D341Med (cell line): ENCODE measurements at regions not wholly inside any gene's neighbourhood (a gene's known extent, or its start where the extent isn't known, plus 50 kb on each side); places are given as distances from the start of the nearest gene placed in this dataset.

Experiments
- DNase-seq: peaks from one replicate; pipeline ENCODE4 v3.0.0; 2012; ENCODE audit warnings: low spot score

DNA sequence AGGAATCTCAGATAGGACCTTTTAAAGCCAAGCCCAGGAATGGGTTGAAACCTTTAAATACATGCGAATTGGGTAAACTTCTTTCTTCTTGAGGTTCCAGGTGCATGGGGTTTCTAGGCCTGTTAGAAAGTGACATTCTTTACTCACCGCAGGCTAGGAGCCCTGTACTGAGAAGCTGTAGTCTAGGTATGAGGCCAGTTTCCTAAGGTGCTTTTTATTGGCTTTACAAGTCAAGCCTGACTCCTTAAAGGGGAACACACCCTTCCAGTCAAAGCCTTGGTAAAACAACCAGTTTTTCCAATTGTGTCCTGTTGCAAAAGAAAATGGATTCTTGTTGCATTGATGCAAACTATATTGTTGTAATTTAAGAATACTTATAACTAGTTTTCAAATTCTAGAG lies 76.1 kb upstream of the ATP11B start:
- DNase-seq = no peak

DNA sequence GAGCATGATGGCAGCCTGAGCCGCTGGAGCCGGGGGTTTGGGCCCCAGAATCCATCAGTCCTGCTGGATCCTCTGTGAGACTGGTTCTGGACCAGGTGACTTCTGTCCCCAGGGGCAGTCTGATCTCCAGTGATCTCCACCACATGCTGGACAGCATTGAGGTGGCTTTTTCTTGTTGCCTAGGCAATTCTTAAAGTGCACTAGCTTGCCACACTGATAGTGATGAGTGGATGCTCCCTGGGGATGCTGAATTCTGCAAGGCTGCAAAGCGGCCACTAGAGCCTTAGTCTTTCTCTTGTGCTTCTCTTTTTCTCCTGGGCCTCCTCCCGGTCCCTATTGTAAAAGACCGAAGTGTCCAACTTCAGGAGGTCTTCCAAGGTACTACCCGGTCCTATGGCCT lies 70.4 kb upstream of the ATP11B start:
- no peak for DNase-seq

DNA sequence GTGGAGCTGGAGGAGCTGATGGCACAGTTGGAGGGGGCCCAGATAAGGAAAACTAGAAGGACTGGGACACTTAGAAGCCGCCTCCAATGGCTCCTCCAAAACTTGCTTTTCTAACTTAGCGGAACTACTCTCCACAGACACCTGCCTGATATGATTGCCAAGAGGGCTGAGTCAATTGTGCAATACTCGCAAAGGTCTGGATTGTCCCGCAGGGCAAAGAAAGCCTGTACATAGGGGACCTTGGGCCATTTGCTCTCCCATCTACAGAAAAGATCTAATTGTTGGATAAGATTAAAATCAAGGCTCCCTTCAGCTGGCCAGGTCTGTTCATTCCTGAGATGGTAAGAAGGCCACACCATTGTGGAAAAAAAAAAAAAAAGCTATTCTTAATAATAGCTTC lies 69.7 kb upstream of the ATP11B start:
- no peak for DNase-seq

DNA sequence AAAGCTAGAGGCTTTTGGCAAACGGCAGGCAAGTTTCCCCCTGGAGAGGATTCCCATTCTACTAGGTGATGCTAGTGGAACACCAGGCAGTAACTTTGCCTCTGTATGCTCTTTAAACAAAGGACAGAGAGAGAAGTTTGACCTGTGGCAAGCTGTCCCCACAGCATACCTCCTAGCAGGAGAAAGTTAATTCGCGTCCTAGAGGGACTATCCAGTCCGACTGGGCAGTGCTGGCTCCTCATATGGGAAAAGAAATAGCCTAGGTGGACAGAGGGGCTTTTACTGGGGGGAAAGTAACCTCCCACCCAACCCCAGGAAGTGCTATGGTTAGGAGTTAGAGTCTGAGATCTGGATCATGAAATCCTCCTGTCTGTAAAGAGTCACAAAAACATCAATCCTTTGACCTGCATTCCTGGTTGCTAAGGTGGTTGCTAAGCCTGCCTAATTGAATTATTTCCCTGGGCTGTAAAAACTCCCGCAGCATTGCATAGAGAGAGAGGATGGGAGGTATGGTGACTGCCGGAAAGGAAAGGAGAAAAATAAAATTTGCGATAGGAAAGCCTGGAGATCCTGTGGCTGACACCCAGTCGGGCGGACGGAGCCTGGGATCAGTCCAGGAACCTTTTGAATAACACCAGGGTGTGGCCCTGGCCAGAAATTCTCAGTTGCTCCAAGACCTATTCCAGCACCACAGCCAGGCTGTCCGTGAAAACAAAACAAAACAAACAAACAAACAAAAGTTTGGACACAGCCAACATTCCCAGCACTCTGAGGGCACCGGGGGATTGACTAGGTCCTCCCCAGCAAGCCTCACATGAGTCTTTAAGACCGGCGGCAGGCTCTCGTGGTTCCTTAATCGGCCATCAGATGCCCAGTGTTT lies 67.7 kb upstream of the ATP11B start:
- no peak for DNase-seq

DNA sequence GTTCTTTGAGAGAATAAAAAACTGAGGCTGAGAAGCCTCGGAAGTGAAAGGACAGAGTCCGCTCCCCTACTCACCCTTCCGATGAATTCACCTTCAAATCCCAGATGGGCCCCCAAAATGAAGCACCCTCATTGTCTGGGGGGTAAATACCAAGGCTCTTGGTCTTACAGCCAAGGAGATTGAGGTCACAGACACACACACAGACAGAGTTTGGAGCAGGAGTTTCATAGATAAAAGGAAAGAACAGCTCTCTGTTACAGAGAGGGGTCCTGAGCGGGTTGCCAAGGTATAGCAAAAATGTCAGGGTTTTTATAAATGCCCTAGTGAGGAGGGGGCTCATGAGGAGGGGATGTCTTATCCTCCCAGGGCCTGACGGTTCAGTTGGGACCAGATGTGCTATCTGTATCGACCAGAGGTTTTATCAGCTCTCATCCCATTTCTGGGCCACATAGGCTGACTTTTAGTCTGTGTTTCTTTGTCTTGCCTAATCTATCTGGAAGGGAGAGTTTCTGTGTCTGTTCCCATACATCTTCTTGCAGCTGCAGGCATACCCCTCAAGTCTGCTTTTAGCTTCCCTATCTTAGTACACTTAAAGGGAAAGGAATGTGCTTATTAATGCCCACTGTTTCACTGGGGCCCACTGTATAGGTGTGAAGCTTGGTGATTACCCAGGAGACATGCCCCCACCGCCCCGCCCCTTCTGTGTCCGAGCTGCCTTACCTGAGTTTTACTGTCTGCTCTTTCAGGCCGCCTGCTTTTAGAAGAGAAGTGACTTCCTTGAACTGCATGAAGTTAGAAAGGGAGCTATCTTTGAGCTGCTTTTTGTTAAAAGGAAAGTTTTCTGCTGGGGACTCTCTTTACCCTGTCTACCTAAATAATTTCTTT lies 66.8 kb upstream of the ATP11B start:
- no peak for DNase-seq

DNA sequence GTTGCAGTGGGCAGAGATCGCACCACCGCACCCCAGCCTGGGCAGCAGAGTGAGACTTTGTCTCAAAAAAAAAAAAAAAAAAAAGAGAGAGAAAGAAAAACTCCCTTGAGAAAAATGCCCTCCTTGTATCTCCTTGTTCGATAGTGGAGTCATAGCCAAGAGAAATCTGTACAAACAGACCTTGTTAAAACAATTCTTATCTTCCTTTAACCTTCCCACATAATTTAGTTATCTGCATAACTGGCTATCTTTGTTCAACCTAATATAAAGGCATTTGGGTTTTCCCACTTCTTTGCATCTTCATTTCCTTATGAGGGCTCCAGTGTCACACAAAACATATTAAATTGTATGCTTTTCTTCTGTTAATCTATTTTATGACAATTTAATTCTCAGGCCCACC lies 65.1 kb upstream of the ATP11B start:
- no peak for DNase-seq

DNA sequence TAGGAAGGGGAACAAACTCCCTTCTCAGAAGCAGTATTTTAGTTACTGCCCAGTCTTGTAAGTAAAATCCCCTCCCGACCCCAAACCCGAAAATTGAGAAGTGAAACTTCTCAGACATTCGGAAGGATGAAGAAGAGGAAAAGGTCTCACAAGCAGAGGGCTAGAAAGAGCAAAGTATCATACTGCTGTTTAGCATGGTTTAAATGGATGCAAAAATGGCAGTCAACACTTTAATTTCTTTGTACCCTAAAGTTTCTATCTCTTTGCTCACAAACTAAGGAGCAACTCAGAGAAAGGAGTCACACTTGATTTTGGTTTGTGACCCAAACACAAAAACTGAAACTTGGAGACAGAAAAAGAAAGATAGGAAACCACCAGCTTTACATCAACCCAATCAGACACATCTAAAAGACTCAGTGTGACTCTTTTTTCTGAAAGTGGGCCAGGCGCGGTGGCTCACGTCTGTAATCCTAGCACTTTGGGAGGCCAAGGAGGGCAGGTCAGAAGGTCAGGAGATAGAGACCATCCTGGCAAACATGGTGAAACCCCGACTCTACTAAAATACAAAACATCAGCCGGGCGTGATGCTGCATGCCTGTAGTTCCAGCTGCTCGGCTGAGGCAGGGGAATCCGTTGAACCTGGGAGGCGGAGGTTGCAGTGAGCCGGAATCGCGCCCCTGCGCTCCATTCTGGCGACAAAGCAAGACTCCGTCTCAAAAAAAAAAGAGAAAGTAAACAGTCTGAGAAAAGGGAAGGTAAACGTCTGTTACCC lies 63.2 kb upstream of the ATP11B start:
- DNase-seq = no peak

DNA sequence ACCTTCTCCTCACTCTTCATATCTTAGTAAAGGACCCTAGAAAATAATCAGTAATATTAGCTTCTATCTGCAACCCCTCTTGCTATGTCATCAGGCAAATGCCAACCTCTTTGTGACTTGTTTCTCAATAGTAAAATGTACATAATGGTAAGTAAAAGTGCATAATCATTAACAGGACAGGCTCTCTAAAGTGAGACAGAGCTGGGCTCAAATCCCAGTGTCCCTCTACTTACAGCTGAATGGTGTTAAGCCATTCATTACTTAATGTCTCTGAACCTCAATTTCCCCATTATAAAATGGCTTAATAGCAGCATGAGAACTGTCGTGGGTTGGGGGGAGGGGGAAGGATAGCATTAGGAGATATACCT lies 62.6 kb upstream of the ATP11B start:
- DNase-seq = no peak

DNA sequence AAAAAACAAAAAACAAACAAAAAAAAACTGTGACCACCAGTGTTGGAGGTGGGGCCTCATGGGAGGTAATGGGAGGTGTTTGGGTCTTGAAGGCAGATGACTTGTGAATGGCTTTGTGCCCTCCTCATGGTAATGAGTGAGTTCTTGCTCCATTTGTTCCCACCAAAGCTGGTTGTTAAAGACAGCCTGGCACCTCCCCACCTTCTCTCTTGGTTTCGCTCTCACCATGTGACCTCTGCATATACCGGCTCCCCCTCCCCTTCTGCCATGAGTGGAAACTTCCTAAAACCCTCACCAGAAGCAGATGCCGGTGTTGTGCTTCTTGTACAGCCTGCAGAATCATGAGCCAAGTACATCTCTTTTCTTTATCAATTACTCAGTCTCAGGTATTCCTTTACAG lies 61.5 kb upstream of the ATP11B start:
- no peak for DNase-seq

DNA sequence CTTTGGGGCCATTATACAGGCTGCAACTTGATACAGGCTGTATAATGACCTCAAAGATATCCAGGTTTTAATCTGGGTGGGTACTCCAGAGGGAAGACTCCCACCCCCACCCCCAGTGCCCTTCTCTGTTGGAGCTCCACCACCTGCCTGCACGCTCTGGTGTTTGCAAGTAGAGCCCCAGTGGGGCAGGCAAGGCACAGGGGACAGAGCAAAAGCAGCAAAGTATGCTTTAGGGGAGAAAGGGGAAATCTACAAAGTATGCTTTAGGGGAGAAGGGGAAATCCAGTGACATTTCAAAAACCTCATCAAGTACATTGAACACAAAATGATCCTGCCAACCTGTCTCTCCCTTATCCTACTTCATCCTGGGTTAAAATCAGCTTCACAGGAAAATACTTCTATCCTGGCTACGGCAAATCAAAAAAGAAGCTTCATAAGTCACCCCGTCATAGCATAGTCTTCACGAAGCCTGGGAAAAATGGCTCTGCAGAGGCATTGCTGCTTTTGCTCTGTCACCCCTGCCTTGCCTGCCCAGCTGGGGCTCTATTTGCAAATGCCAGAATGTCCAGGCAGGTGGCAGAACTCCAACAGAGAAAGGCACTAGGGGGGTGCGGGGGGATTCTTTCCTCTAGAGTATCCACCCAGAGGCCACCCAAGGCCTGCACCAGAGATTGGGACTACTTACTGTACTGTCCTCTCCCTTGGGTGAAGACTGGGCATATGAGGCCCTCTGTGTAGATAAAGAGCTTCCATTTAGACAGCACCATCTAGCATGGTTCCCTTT lies 60.9 kb upstream of the ATP11B start:
- DNase-seq = no peak

DNA sequence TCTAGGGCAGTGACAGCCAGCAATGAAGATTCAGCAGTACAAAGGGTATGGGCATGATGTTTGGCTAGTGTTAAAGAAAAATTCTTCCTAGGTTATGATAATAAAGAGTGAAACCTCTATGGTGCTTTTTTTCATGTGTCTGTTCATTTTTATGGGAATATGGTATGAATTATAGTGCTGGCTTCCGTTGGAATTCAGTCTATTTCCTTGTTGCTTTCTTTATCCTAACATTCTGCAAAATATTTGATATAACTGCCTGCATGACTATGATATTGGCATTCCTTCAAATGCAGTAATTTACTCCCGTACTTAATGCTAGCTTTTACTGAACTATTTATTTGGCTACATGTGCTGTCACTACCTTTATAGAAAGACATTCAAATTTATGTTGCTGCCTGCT lies 57.6 kb upstream of the ATP11B start:
- no peak for DNase-seq

DNA sequence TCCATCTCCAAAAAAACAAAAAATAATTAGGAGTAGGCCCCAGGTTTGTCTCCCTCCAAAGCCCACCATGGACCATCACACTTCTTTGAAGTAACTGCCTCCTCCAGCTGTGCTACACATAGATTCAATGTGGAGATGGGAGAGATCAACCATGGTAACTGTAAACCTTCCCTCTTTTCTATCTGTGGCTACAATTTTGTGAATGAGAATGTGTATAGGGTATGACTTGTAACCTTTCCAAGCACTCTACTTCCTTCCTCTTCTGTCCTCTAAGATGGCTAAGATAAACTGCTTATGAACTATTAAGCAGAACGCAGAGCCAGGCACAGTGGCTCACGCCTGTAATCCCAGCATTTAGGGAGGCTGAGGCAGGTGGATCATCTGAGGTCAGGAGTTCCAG lies 55.5 kb upstream of the ATP11B start:
- DNase-seq = no peak

DNA sequence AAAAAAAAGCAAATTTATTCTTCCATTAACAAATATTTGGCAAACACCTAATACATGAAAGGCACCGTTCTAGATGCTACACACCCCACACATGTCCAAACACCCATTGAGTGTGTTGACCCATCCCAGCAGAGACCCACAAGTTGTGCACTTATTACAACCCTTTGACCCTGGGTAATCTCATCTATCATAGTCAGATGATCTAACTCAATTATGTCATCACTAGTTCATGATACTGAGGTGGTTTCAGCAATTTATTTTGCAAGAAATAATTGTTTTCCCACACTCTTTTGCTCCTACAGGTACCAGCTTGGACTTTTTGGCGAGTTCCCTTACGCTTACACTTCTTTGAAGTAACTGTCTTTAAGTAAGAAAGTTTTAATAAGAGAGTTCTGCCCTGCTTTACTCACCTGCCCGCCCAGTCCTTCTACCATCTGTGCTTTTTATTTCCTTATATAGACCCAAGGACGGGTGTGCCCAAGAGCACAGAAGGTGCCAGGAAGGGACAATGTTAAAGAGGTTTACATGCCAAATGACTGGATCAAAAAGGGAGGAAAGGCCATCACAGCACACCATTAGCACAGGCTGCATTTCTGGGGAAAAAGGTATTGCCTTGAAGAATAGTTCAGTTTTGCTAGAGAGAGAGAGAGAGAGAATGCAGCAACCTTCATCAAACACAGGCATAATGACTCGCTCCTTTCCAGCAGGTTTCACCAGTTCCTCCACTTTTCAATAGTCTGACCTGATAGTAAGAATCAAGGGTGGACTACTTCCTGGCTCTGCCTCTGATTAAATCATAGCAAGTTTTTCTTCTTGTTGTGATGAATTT lies 54.5 kb upstream of the ATP11B start:
- no peak for DNase-seq

DNA sequence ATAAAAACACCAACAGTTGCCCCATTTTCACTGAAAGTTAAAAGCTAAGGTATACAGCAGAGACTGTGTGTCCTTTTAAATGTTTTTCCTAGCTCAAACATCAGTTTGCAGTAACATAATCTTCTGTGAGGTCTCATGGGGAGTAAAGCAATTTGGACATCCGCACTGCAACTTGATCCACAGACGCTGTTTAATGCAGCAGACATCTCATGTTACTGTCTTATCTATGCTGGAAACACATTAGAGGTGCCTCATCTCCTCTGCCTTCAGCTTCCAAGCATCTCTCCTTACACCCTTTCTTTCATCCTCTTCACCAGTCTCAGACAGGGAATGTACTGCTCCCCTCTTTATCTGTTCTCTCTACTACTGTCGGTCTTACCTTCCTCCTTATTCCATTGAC lies 53.7 kb upstream of the ATP11B start:
- DNase-seq = no peak

DNA sequence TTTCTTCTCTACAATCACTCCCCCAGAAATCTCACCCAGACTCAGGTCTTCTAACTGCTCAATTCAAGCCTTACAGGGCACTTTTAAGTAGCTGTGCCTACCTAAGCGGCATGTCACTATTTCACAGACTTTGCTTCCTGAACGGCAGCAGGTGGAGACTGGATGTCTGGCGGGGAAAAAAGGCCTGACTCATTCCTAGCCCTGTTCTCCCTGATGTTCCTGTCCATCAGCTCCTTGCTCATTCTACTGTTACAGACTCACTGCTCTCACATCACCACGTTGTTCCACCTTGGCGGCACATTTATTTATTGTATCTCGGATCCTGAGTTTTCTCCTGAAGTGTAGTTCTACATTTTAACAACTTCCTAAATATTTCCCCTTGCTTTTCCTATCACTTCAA lies 52.6 kb upstream of the ATP11B start:
- no peak for DNase-seq

DNA sequence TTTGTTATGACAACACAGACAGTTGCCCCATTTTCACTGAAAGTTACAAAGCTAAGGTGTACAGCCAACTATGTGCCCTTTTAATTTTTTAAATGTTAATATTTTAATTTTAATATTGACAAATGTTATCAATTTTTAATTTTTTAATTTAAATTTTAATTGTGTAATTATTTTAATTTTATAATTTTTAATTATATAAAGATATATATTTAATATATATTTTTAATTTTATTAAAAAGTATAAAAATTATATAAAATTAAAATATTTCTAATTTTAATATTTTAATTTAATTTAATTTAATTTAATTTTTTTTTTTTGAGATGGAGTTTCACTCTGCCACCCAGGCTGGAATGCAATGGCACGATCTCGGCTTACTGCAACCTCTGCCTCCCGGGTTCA lies 52.1 kb upstream of the ATP11B start:
- DNase-seq = no peak
